GM19467 (cell line): ENCODE measurements at regions not wholly inside any gene's neighbourhood (a gene's known extent, or its start where the extent isn't known, plus 50 kb on each side); places are given as distances from the start of the nearest gene placed in this dataset.

Experiments
- ATAC-seq: cut with Tn5 transposase; IDR thresholded peaks from one replicate; pipeline ENCODE4 v1.9.1; 2021; ENCODE audit warnings: mild to moderate bottlenecking, moderate library complexity; ENCODE audit not compliant: unreplicated experiment

GRCh38 chr9:115250621-115251032 is 132.7 kb upstream of the TNC start:
- no peak for ATAC-seq

- no peak for ATAC-seq
Measured at GRCh38 chr9:115254287-115255180, 136.6 kb upstream of the TNC start.

GRCh38 chr9:115261656-115262081 is 143.7 kb upstream of the TNC start:
- no peak for ATAC-seq

GRCh38 chr9:115262477-115262876 is 144.5 kb upstream of the TNC start:
- ATAC-seq, result no peak

- ATAC-seq, result no peak
Measured at GRCh38 chr9:115262952-115263351, 145.0 kb upstream of the TNC start.

GRCh38 chr9:115263371-115264075 is 145.6 kb upstream of the TNC start:
- no peak for ATAC-seq

- ATAC-seq, result no peak
Measured at GRCh38 chr9:115264313-115264712, 146.4 kb upstream of the TNC start.

GRCh38 chr9:115267790-115268189 is 149.8 kb upstream of the TNC start:
- ATAC-seq, result no peak

- no peak for ATAC-seq
Measured at GRCh38 chr9:115275753-115276152, 157.8 kb upstream of the TNC start.

- ATAC-seq, result no peak
Measured at GRCh38 chr9:115276621-115277020, 158.7 kb upstream of the TNC start.

- no peak for ATAC-seq
Measured at GRCh38 chr9:115277301-115277700, 159.3 kb upstream of the TNC start.

- ATAC-seq, result no peak
Measured at GRCh38 chr9:115278326-115279035, 160.5 kb upstream of the TNC start.

GRCh38 chr9:115283395-115283794 is 165.4 kb upstream of the TNC start:
- no peak for ATAC-seq

GRCh38 chr9:115285836-115286235 is 167.9 kb upstream of the TNC start:
- ATAC-seq, result no peak

GRCh38 chr9:115286411-115286810 is 168.5 kb upstream of the TNC start:
- ATAC-seq, result no peak

GRCh38 chr9:115289757-115290208 is 171.8 kb upstream of the TNC start:
- no peak for ATAC-seq

- ATAC-seq, result no peak
Measured at GRCh38 chr9:115291841-115292240, 173.9 kb upstream of the TNC start.

GRCh38 chr9:115292584-115293279 is 174.8 kb upstream of the TNC start:
- ATAC-seq, result no peak

- ATAC-seq, result no peak
Measured at GRCh38 chr9:115295734-115296133, 177.8 kb upstream of the TNC start.

- ATAC-seq, result no peak
Measured at GRCh38 chr9:115296831-115297565, 179.0 kb upstream of the TNC start.
